Ovary (tissue), 7 donors: ENCODE measurements at regions not wholly inside any gene's neighbourhood (a gene's known extent, or its start where the extent isn't known, plus 50 kb on each side); places are given as distances from the start of the nearest gene placed in this dataset.
"Not testable (repeated sequence)": the region's sequence is repeated elsewhere in the genome, so short reads cannot be mapped to it uniquely, and the experiment has no call there.

Source experiments
- DNase-seq, 5 donors: peaks; one replicate each; pipeline ENCODE4 v3.0.0-alpha.2; 2019 to 2020
- H3K27ac ChIP-seq, 2 donors: fragments of 200-600 bp; one replicate each; pipeline versions ENCODE4 v1.5.1 to v1.8.0; 2019 to 2022
- H3K27me3 ChIP-seq: fragments of 200-600 bp; one replicate; pipeline ENCODE4 v1.8.0; 2022
- H3K36me3 ChIP-seq: fragments of 200-600 bp; sonication (generic); one replicate; pipeline ENCODE4 v1.5.1; 2019
- H3K4me1 ChIP-seq: one replicate; pipeline ENCODE4 v1.8.1; 2013; ENCODE audit warnings: mild to moderate bottlenecking, moderate library complexity; ENCODE audit not compliant: insufficient read depth
- H3K4me3 ChIP-seq: fragments of 200-600 bp; sonication (generic); one replicate; pipeline ENCODE4 v1.5.1; 2017
- H3K9me3 ChIP-seq, 2 donors: fragments of 200-600 bp in 1 of 2; sonication (generic) in 1 of 2; one replicate each; pipeline versions ENCODE4 v1.5.1 to v1.8.1; 2013 to 2019; ENCODE audit warnings: mild to moderate bottlenecking in 1 of 2, moderate library complexity in 1 of 2
- EP300 ChIP-seq: sonication (generic); formaldehyde crosslinking; IDR thresholded peaks from one replicate; pipeline ENCODE4 v1.6.1; 2017; ENCODE audit warnings: antibody characterized with exemption
- POLR2A ChIP-seq: fragments of 450-650 bp; IDR thresholded peaks from one replicate; pipeline ENCODE4 v1.6.1; 2017; ENCODE audit warnings: antibody characterized with exemption, mild to moderate bottlenecking, moderate library complexity
- WGBS, 3 donors: extraction: QIAGEN DNeasy Blood & Tissue Kit in 1 of 3; methylation state at CpG; one replicate each; pipeline versions ENCODE4 v1.1.5 to v1.1.7; 2013 to 2017; 5-methylcytosine and 5-hydroxymethylcytosine counted together
- intact Hi-C, 4 donors: fragments of 100-400 bp; cut with DNase I; formaldehyde crosslinking; loops; one replicate each; pipeline versions ENCODE4 v1.11.0 to v1.15.1; 2022 to 2023
- TF ChIP-seq, protein P1 (sequence below), 3 donors: fragments of 450-650 bp in 2 of 3; fragments of 200-600 bp in 1 of 3; IDR thresholded peaks; one replicate each; pipeline versions ENCODE4 v1.5.1 to v1.8.0; 2016 to 2022; ENCODE audit warnings: antibody characterized with exemption in 3 of 3, mild to moderate bottlenecking in 1 of 3
- donor health status: DM: no; HTN: no; CAD: no; lungs with moderate emphysema.
- donor health status: DM: no; HTN: no; CAD: no.
- donor health status: Bipolar disorder and iron deficiency.
- donor health status: DM: no; HTN: no; CAD: no.
- donor health status: DM: yes; HTN: yes; CAD: no.

DNA sequence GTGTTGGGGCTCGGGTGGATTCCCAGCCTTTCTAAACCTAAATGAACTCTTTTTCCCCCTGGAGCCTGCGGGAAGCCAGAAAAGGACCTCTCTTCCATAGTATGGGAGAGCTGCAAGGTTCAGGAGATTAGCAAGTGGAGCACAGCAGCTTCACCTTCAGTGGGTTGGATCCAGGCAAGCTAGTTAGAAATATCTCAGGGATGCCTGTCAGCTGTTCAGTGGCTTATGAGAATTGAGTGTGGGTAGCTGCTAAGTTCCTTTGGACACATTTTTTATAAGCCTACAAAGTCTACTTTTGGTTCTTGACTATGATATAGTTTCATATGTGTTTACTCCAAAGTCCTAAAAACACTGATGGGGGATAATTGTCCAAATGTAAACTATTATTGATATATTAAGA lies 642.1 kb downstream of the EPM2A start:
- Histone ChIP-seq H3K9me3 (no peaks in the 10 kb centered on the region), H3K4me1 (no peaks in the 10 kb centered on the region), H3K36me3 (no peaks in the 10 kb centered on the region), H3K27me3 (no peaks in the 10 kb centered on the region), H3K27ac (no peak overlapping the region), H3K4me3 (no peak overlapping the region)
- no peak for DNase-seq
- TF ChIP-seq EP300, result no peak
- TF ChIP-seq, protein P1, sequence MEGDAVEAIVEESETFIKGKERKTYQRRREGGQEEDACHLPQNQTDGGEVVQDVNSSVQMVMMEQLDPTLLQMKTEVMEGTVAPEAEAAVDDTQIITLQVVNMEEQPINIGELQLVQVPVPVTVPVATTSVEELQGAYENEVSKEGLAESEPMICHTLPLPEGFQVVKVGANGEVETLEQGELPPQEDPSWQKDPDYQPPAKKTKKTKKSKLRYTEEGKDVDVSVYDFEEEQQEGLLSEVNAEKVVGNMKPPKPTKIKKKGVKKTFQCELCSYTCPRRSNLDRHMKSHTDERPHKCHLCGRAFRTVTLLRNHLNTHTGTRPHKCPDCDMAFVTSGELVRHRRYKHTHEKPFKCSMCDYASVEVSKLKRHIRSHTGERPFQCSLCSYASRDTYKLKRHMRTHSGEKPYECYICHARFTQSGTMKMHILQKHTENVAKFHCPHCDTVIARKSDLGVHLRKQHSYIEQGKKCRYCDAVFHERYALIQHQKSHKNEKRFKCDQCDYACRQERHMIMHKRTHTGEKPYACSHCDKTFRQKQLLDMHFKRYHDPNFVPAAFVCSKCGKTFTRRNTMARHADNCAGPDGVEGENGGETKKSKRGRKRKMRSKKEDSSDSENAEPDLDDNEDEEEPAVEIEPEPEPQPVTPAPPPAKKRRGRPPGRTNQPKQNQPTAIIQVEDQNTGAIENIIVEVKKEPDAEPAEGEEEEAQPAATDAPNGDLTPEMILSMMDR (IDR thresholded peaks at IDR 0.05), result no peak
- TF ChIP-seq POLR2A, result no peak
- WGBS, 3 donors, result 74 to 96% (median 87%) methylated on average over 2 of the region's 2 CpGs
- intact Hi-C loops, result no loop called here

DNA sequence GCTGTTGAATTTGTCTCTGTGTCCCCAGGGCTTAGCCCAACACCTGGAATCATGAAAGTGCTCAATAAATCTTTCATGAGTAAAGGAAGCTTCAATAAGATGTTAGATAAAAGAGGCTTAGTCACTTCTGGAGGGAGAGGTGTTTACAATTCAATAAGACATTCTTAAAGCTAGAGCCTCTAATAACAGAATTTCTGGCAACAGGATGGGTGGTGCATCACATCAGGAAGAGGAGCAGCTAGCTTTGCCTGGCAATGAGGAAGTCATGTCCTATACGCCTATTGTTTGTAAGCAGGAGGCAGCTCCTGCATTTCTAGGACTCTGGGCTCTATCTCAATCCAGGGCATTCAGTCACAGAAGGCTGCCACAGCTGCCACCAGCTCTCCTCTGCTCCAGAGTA lies 638.5 kb downstream of the EPM2A start:
- Histone ChIP-seq H3K27me3 (no peaks in the 10 kb centered on the region), H3K27ac (no peak overlapping the region), H3K36me3 (no peaks in the 10 kb centered on the region), H3K4me1 (no peaks in the 10 kb centered on the region), H3K9me3 (no peaks in the 10 kb centered on the region), H3K4me3 (no peak overlapping the region)
- intact Hi-C loops, result no loop called here
- 67 to 71% (median 68%) methylated on average over 1 of the region's 1 CpG for WGBS, 3 donors
- no peak for DNase-seq
- TF ChIP-seq, protein P1 (IDR thresholded peaks at IDR 0.05), result no peak
- TF ChIP-seq POLR2A (no peak), EP300 (no peak)

DNA sequence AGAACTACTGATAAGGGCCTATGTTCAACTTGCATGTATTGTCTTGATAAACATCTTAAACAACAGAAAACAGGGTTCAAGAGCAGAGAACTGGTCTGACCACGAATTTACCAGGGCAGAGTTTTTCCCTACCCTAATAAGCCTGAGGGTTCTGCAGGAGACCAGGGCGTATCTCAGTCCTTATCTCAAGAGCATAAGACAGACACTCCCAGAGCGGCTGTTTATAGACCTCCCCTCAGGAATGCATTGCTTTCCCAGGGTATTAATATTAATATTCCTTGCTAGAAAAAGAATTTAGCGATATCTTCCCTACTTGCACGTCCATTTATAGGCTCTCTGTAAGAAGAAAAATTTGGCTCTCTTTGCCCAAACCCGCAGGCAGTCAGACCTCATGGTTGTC lies 637.2 kb downstream of the EPM2A start:
- H3K9me3 ChIP-seq, H3K4me3 ChIP-seq, DNase-seq, H3K27ac ChIP-seq, intact Hi-C loops, H3K4me1 ChIP-seq, H3K27me3 ChIP-seq, H3K36me3 ChIP-seq: not testable (repeated sequence)
- WGBS, 3 donors, result 77 to 83% (median 79%) methylated on average over 6 of the region's 6 CpGs

DNA sequence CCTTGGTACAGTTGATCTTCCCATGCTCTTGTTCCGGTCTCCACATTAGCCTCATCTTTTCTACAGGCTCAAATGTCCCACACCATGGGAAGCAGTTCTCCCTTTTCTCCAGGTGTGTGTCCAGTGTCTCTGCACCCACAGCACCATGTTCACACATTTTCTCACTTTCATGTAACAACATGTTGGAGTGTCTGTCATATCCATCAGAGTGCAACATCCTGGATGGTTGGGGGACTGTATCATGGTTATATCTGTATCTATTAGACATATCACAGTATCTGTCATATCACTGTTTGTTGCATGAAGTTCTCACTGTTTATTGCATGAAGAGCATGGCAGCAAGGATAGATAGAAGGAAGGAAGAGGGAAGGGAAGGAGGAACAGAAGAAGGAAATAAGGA lies 635.6 kb downstream of the EPM2A start:
- intact Hi-C loops, result no loop called here

DNA sequence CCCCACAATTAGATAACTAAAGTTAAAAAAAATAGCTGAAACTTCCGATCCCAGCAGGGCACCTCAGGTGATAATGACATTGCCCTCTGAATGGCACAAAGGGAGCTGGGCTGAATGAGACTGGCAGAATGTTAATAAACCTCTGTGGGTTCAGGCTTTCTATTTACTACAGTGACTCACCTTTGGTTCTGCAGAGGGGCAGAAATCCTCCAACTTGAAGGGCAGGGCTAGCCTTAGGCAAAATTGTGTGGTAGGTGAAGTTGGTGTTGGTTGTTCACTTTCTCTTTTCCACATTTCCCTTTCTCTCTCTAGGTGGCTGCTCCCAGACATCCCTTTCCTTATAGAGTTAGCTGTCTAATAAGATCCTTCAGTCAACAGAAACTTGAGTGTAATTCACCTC lies 625.2 kb downstream of the EPM2A start:
- 17 to 55% (median 32%) methylated on average over 1 of the region's 1 CpG for WGBS, 3 donors
- intact Hi-C loops, result no loop called here
- H3K9me3 ChIP-seq, result no peaks in the 10 kb centered on the region
- H3K4me1 ChIP-seq, result no peaks in the 10 kb centered on the region
- no peaks in the 10 kb centered on the region for H3K27me3 ChIP-seq
- TF ChIP-seq EP300 (no peak), POLR2A (no peak)
- TF ChIP-seq, protein P1 (IDR thresholded peaks at IDR 0.05), result no peak
- no peaks in the 10 kb centered on the region for H3K36me3 ChIP-seq
- DNase-seq, result no peak
- no peak overlapping the region for H3K4me3 ChIP-seq
- no peak overlapping the region for H3K27ac ChIP-seq

More for the DNA sequence above, 635.6 kb downstream of the EPM2A start:
- Histone ChIP-seq H3K4me3 (no peak overlapping the region), H3K9me3 (no peaks in the 10 kb centered on the region), H3K36me3 (no peaks in the 10 kb centered on the region), H3K27me3 (no peaks in the 10 kb centered on the region), H3K27ac (no peak overlapping the region), H3K4me1 (no peaks in the 10 kb centered on the region)
- WGBS, 3 donors, result 92 to 100% (median 97%) methylated on average over 1 of the region's 1 CpG
- TF ChIP-seq POLR2A (no peak), EP300 (no peak)
- TF ChIP-seq, protein P1 (IDR thresholded peaks at IDR 0.05), result no peak
- no peak for DNase-seq

DNA sequence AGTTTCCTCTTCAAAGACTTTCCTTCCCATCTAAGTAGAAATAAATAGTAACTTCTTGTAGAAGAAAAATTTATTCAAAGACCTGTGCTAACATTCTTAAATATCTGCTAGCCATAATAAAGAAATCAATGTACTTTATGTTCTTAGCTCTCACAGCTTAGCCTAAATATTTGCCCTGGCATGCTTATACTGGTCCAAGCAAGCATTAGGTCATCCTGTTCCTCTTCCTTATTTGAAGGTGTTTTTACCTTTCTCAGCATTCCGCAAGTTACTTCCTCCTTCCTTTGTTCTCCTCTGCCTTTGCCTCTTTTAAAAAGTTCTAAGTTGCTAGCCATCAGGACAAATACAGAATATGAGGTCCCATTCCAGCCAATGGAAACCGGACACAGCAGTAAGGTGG lies 623.9 kb downstream of the EPM2A start:
- intact Hi-C loops, H3K4me3 ChIP-seq, H3K27me3 ChIP-seq, DNase-seq, H3K4me1 ChIP-seq, H3K27ac ChIP-seq, H3K36me3 ChIP-seq, H3K9me3 ChIP-seq: not testable (repeated sequence)
- WGBS, 3 donors, result 93 to 99% (median 93%) methylated on average over 2 of the region's 2 CpGs
